ENCODE measurements at regions not wholly inside any gene's neighbourhood (a gene's known extent, or its start where the extent isn't known, plus 50 kb on each side); places are given as distances from the start of the nearest gene placed in this dataset.

- no peak overlapping the region for H2AFZ ChIP-seq (ENCODE audit: low read length)
- H3K4me1 ChIP-seq (ENCODE audit: insufficient read depth, low read length, poor library complexity, severe bottlenecking) = no peaks in the 10 kb centered on the region
- no peaks in the 10 kb centered on the region for H3K36me3 ChIP-seq (ENCODE audit: insufficient read depth, low read length)
- no peaks in the 10 kb centered on the region for H3F3A ChIP-seq (ENCODE audit: low read depth)
- no peaks in the 10 kb centered on the region for H3K79me2 ChIP-seq (ENCODE audit: insufficient read depth, low read length)
- H3K27me3 ChIP-seq (ENCODE audit: insufficient read depth, low read length, poor library complexity, severe bottlenecking) = no peaks in the 10 kb centered on the region
- H4K20me1 ChIP-seq (ENCODE audit: insufficient read depth, low read length, poor library complexity, severe bottlenecking) = no peaks in the 10 kb centered on the region
- H3K4me2 ChIP-seq (ENCODE audit: low read depth, low read length, poor library complexity, severe bottlenecking) = no peak overlapping the region
- TF ChIP-seq EZH2phosphoT487 (IDR thresholded peaks at IDR 0.05; ENCODE audit: borderline replicate concordance) = no peak
- TF ChIP-seq CTCF (conservative IDR thresholded peaks at IDR 0.05; ENCODE audit: low read length) = no peak
- H3K9me2 ChIP-seq (replicated peaks; ENCODE audit: low read depth, low read length) = no peaks in the 10 kb centered on the region
- H3K9ac ChIP-seq (ENCODE audit: low read depth, low read length, poor library complexity, severe bottlenecking) = no peak overlapping the region
- H3K4me3 ChIP-seq (ENCODE audit: low read length, poor library complexity, severe bottlenecking) = no peak overlapping the region
- no peaks in the 10 kb centered on the region for H3K9me3 ChIP-seq (ENCODE audit: insufficient read depth, low read depth, low read length)
Measured at GRCh38 chr20:11182720-11183119, 508.9 kb upstream of the JAG1 start.

GRCh38 chr20:11186301-11187008, 512.7 kb upstream of the JAG1 start:
- Histone ChIP-seq H3F3A (ENCODE audit: low read depth) (no peaks in the 10 kb centered on the region), H3K9ac (ENCODE audit: low read depth, low read length, poor library complexity, severe bottlenecking) (no peak overlapping the region), H3K9me2 (replicated peaks; ENCODE audit: low read depth, low read length) (no peaks in the 10 kb centered on the region), H3K4me2 (ENCODE audit: low read depth, low read length, poor library complexity, severe bottlenecking) (no peak overlapping the region), H3K27me3 (ENCODE audit: insufficient read depth, low read length, poor library complexity, severe bottlenecking) (no peaks in the 10 kb centered on the region), H3K79me2 (ENCODE audit: insufficient read depth, low read length) (no peaks in the 10 kb centered on the region), H3K4me1 (ENCODE audit: insufficient read depth, low read length, poor library complexity, severe bottlenecking) (no peaks in the 10 kb centered on the region), H4K20me1 (ENCODE audit: insufficient read depth, low read length, poor library complexity, severe bottlenecking) (no peaks in the 10 kb centered on the region), H3K4me3 (ENCODE audit: low read length, poor library complexity, severe bottlenecking) (no peak overlapping the region), H3K9me3 (ENCODE audit: insufficient read depth, low read depth, low read length) (no peaks in the 10 kb centered on the region), H3K36me3 (ENCODE audit: insufficient read depth, low read length) (no peaks in the 10 kb centered on the region), H2AFZ (ENCODE audit: low read length) (no peak overlapping the region)
- TF ChIP-seq CTCF (conservative IDR thresholded peaks at IDR 0.05; ENCODE audit: low read length) = no peak
- TF ChIP-seq EZH2phosphoT487 (IDR thresholded peaks at IDR 0.05; ENCODE audit: borderline replicate concordance) = no peak

- no peak overlapping the region for H3K4me3 ChIP-seq (ENCODE audit: low read length, poor library complexity, severe bottlenecking)
- no peaks in the 10 kb centered on the region for H3K9me3 ChIP-seq (ENCODE audit: insufficient read depth, low read depth, low read length)
- no peaks in the 10 kb centered on the region for H3K9me2 ChIP-seq (replicated peaks; ENCODE audit: low read depth, low read length)
- TF ChIP-seq CTCF (conservative IDR thresholded peaks at IDR 0.05; ENCODE audit: low read length) (no peak), EZH2phosphoT487 (IDR thresholded peaks at IDR 0.05; ENCODE audit: borderline replicate concordance) (no peak)
- H2AFZ ChIP-seq (ENCODE audit: low read length) = no peak overlapping the region
- no peak overlapping the region for H3K4me2 ChIP-seq (ENCODE audit: low read depth, low read length, poor library complexity, severe bottlenecking)
- no peaks in the 10 kb centered on the region for H3K27me3 ChIP-seq (ENCODE audit: insufficient read depth, low read length, poor library complexity, severe bottlenecking)
- H3F3A ChIP-seq (ENCODE audit: low read depth) = no peaks in the 10 kb centered on the region
- no peaks in the 10 kb centered on the region for H3K79me2 ChIP-seq (ENCODE audit: insufficient read depth, low read length)
- H3K4me1 ChIP-seq (ENCODE audit: insufficient read depth, low read length, poor library complexity, severe bottlenecking) = no peaks in the 10 kb centered on the region
- H4K20me1 ChIP-seq (ENCODE audit: insufficient read depth, low read length, poor library complexity, severe bottlenecking) = no peaks in the 10 kb centered on the region
- H3K36me3 ChIP-seq (ENCODE audit: insufficient read depth, low read length) = no peaks in the 10 kb centered on the region
- H3K9ac ChIP-seq (ENCODE audit: low read depth, low read length, poor library complexity, severe bottlenecking) = no peak overlapping the region
Measured at GRCh38 chr20:11188843-11189603, 515.2 kb upstream of the JAG1 start.
